HG02981 (cell line): ENCODE measurements at regions not wholly inside any gene's neighbourhood (a gene's known extent, or its start where the extent isn't known, plus 50 kb on each side); places are given as distances from the start of the nearest gene placed in this dataset.
A peak's percentile ranks its signal among the peaks of the same experiment; 100 is the strongest.
"Not testable (repeated sequence)": the region's sequence is repeated elsewhere in the genome, so short reads cannot be mapped to it uniquely, and the experiment has no call there.

Experiments used
- ATAC-seq: cut with Tn5 transposase; IDR thresholded peaks from one replicate; pipeline ENCODE4 v1.9.1; 2021; ENCODE audit warnings: mild to moderate bottlenecking, moderate library complexity; ENCODE audit not compliant: unreplicated experiment

DNA sequence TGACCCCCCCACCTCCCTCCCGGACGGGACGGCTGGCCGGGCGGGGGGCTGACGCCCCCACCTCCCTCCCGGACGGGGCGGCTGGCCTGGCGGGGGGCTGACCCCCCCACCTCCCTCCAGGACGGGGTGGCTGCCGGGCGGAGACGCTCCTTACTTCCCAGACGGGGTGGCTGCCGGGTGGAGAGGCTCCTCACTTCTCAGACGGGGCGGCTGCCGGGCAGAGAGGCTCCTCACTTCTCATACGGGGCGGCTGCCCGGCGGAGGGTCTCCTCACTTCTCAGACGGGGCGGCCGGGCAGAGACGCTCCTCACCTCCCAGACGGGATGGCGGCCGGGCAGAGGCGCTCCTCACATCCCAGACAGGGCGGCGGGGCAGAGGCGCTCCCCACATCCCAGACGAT, 84.7 kb downstream of the OR2B2 start:
- not testable (repeated sequence) for ATAC-seq

GRCh38 chr6:27826612-27826985, 85.6 kb downstream of the OR2B2 start:
- not testable (repeated sequence) for ATAC-seq

DNA sequence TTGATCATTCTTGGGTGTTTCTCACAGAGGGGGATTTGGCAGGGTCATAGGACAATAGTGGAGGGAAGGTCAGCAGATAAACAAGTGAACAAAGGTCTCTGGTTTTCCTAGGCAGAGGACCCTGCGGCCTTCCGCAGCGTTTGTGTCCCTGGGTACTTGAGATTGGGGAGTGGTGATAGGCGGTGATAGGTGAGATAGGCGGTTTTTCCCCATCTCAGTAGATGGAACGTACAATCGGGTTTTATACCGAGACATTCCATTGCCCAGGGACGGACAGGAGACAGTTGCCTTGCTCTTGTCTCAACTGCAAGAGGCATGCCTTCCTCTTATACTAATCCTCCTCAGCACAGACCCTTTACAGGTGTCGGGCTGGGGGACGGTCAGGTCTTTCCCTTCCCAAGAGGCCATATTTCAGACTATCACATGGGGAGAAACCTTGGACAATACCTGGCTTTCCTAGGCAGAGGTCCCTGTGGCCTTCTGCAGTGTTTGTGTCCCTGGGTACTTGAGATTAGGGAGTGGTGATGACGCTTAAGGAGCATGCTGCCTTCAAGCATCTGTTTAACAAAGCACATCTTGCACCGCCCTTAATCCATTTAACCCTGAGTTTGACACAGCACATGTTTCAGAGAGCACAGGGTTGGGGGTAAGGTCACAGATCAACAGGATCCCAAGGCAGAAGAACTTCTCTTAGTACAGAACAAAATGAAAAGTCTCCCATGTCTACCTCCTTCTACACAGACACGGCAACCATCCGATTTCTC, 86.2 kb downstream of the OR2B2 start:
- not testable (repeated sequence) for ATAC-seq

- no peak for ATAC-seq
These were observed 87.0 kb downstream of the OR2B2 start for GRCh38 chr6:27825025-27825793.

- peak; percentile 61 for ATAC-seq
These were observed 87.8 kb downstream of the OR2B2 start for GRCh38 chr6:27824211-27825024.

DNA sequence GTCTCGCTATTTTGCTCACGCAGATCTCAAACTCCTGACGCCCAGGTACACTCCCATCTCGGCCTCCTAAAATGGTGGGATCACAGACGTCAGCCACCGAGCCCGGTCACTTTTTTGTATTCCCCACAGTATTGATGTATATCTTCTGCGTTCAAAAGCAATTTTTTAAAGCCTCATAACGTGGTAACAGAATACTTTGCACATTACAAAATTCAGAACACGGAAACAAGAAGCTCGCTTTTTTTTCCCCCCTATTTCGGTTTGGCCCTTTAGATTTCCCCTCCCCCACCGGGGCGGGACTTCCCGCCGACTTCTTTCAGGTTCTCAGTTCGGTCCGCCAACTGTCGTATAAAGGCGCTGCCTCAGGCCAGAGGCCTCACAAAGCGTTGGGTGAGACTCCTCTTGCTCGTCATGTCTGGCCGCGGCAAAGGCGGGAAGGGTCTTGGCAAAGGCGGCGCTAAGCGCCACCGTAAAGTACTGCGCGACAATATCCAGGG, 88.4 kb downstream of the OR2B2 start:
- peak; percentile 74 for ATAC-seq

DNA sequence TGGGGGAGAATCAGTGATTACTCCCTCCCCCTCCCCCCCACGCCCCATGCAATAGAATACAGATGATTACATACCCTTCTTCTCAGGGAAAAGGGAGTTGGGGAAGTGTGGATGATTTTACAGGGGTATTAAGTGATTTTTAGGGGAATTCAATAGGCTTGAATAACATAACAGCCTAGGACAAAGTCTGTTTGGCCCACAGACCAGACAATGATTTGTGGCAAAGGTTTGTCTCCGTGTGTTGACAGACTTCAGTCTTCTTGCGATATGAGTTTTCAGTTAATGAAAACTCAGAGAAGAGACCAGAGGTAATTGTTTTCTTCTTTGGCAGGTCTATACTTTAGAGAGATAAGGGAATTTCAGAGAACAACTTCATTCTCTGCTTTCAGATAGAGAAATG, 95.3 kb downstream of the OR2B2 start:
- no peak for ATAC-seq

DNA sequence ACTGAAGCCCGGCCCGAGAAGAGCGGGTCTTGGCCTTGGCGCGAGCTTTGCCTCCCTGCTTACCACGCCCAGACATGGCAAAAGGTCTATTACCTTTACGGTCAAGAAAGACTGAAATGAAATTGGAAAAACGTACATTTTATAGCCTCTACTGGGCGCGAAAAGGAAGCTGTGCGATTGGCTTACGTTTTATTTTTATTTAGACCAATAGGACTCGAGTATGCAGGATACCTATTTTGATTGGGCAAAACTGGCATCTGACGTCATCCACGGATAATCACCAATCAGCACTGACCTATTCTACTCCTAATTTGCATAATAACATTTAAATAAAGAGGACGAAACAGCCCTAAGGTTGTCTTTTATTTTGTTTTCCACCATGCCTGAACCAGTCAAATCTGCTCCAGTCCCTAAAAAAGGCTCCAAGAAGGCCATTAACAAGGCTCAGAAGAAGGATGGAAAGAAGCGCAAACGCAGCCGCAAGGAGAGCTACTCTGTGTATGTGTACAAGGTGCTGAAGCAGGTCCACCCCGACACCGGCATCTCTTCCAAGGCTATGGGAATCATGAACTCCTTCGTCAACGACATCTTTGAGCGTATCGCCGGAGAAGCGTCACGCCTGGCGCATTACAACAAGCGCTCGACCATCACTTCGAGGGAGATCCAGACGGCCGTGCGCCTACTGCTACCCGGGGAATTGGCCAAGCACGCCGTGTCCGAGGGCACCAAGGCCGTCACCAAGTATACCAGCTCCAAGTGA, 97.4 kb downstream of the OR2B2 start:
- peak; percentile 52 for ATAC-seq

GRCh38 chr6:27814415-27814664, 97.9 kb downstream of the OR2B2 start:
- ATAC-seq: not testable (repeated sequence)

GRCh38 chr6:27812805-27813492, 99.2 kb downstream of the OR2B2 start:
- ATAC-seq: no peak

DNA sequence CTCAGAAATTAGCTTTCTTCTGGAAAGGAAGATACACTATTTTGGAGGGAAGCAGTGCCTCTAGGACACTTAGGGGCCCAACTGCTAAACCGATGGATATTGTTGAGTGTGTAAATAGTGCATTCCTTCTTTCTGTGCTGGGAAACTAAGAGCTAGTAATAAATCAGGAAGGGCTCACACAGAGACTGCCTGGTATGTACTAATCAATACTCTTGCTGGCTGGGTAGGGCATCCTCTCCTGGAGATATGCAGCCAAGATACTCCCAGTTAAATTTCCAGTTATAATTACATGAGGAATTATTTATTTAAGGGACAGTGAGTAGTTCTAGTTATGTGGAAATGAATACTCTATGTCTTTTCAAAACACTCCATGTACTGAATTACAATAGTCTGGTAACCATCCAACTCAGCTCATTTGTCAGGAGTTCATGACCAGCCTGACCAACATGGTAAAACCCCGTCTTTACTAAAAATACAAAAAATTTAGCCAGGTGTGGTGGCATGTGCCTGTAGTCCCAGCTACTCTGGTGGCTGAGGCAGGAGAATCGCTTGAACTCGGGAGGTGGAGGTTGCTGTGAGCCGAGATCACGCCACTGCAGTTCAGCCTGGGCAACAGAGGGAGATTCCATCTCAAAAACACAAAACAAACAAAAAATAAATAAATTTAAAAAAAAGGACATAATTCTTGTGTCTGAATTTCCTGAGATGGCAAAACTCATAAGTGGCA, 100.0 kb downstream of the OR2B2 start:
- no peak for ATAC-seq

DNA sequence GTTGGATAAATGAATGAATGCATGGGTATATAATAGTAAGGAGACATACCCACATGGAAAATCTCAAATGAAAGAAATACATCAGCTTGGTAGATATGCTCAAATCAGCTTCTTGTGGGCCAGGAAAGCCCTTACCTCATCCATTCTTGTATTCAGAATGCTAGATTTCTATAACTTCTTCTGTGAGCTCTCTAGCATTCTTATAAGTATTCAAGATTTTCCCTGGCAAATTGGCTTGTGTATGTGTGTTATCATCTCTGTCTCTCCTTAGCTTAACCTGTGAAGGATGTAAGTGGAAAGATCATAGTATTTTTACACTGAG, 100.8 kb downstream of the OR2B2 start:
- no peak for ATAC-seq

GRCh38 chr6:27810768-27811450, 101.3 kb downstream of the OR2B2 start:
- ATAC-seq: no peak

GRCh38 chr6:27809939-27810767, 102.0 kb downstream of the OR2B2 start:
- ATAC-seq: peak; percentile 32

DNA sequence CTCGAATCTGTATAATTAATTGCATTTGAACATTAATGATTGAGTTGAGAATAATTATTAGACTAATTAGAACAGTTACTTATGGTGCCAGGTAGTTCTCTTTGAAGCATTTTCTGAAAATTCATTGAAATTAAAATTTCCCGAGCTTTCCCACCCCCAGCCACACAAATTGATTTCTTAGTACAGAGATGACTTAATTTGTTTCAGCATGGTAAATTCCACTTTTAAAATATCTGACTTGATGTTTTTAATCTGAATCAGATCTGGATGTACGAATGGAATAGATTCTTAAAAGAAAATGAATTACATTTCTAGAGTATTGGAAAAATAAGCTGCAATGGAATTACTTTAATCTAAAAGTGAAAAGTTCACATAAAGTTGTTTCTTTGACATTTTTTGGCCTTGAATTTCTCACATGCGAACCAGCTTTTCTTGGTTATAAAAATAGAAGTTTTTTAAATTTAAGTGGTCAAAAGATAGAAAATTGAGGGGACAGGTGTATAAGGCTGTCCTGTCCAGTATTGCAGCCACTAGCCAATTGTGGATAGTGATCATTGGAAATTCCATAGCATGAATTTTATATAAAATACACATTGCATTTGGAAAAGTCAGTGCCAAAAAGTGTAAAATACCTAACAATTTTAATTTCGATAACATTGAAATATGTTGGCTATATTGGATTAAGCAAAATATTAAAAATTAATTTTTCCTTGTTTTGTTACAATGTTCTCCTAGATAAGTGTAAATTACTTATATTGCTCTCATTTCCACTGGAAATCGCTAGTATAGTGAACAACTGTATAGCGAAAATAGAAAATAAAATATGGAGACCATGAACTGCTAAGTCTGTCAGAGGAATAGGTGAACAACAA, 102.9 kb downstream of the OR2B2 start:
- no peak for ATAC-seq

DNA sequence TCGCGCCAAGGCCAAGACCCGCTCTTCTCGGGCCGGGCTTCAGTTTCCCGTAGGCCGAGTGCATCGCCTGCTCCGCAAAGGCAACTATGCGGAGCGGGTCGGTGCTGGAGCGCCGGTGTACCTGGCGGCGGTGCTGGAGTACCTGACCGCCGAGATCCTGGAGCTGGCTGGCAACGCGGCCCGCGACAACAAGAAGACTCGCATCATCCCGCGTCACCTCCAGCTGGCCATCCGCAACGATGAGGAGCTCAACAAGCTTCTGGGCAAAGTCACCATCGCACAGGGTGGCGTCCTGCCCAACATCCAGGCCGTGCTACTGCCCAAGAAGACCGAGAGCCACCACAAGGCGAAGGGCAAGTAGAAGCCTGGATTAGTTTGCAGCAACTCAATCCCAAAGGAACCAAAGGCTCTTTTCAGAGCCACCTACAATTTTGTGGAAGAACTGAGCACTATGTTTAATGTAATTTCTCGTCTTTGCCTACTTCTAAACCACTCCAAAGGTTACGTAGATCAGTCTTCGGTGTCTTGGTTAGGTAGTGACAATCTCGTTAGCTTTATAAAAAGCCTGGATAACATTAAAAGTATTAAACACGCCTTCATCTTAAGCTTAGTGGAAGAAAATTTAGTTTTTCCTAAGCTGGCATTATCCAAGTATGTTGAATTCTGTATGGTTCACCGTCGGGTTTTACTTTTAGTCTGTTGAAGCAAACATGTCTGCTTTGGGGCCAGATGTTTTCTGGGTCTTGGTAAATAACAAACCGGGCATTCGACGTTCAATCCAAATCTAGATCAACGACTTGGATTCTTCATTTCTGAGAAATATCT, 103.7 kb downstream of the OR2B2 start:
- not testable (repeated sequence) for ATAC-seq
